22Rv1 (cell line): ENCODE measurements at regions not wholly inside any gene's neighbourhood (a gene's known extent, or its start where the extent isn't known, plus 50 kb on each side); places are given as distances from the start of the nearest gene placed in this dataset.

Source experiments
- CTCF ChIP-seq: fragments of 450-650 bp; IDR thresholded peaks from 2 replicates; pipeline ENCODE4 v1.5.1; 2017; ENCODE audit warnings: mild to moderate bottlenecking
- ZFX ChIP-seq: fragments of 450-650 bp; IDR thresholded peaks from 2 replicates; pipeline ENCODE4 v1.6.1; 2017; ENCODE audit warnings: antibody characterized with exemption, borderline replicate concordance

GRCh38 chr9:87167161-87167560, 219.9 kb upstream of the GAS1 start:
- TF ChIP-seq CTCF = no peak
- TF ChIP-seq ZFX = no peak
